ENCODE measurements at regions not wholly inside any gene's neighbourhood (a gene's known extent, or its start where the extent isn't known, plus 50 kb on each side); places are given as distances from the start of the nearest gene placed in this dataset.
"Not testable (repeated sequence)": the region's sequence is repeated elsewhere in the genome, so short reads cannot be mapped to it uniquely, and the experiment has no call there.

- ATAC-seq (no peak; the same call in 1 of the 2 replicates), DNase-seq (ENCODE audit: low spot score) (no peak)
- Mint-ChIP-seq H3K27me3 (ENCODE audit: low read depth) (peaks cover 3% of the 10 kb centered on the region), H3K4me3 (no peak overlapping the region), H3K27ac (no peak overlapping the region), H3K4me1 (peaks cover 9% of the 10 kb centered on the region), H3K36me3 (peaks cover 2% of the 10 kb centered on the region), H3K9me3 (peaks cover 16% of the 10 kb centered on the region)
- POLR2A ChIA-PET = no interaction called here
- CTCF ChIA-PET = no interaction called here
- TF ChIP-seq ZNF232 (CRISPR knock-in tag; IDR thresholded peaks at IDR 0.05) (no peak), MAX (CRISPR knock-in tag; IDR thresholded peaks at IDR 0.05) (no peak), HMGA2 (CRISPR knock-in tag; IDR thresholded peaks at IDR 0.05) (no peak), ZNF671 (CRISPR knock-in tag; IDR thresholded peaks at IDR 0.05) (no peak), E2F5 (CRISPR knock-in tag; IDR thresholded peaks at IDR 0.05) (no peak), JAZF1 (CRISPR knock-in tag; IDR thresholded peaks at IDR 0.05) (no peak), NFE2L1 (CRISPR knock-in tag; IDR thresholded peaks at IDR 0.05) (no peak), SMAD3 (CRISPR knock-in tag; IDR thresholded peaks at IDR 0.05; ENCODE audit: borderline replicate concordance) (no peak), ZNF396 (CRISPR knock-in tag; IDR thresholded peaks at IDR 0.05; ENCODE audit: borderline replicate concordance) (no peak), MYBL2 (CRISPR knock-in tag; IDR thresholded peaks at IDR 0.05) (no peak), ATF1 (CRISPR knock-in tag; IDR thresholded peaks at IDR 0.05) (no peak), SP1 (CRISPR knock-in tag; conservative IDR thresholded peaks at IDR 0.05) (no peak), OVOL2 (CRISPR knock-in tag; IDR thresholded peaks at IDR 0.05; ENCODE audit: borderline replicate concordance) (no peak), FOXK1 (CRISPR knock-in tag; IDR thresholded peaks at IDR 0.05) (no peak), ATF3 (CRISPR knock-in tag; conservative IDR thresholded peaks at IDR 0.05) (no peak)
Observed at GRCh38 chr5:171549274-171549673, 129.8 kb downstream of the FGF18 start.

GRCh38 chr5:171553817-171554216, 134.4 kb downstream of the FGF18 start:
- H3K36me3 Mint-ChIP-seq; H3K9me3 Mint-ChIP-seq; H3K27me3 Mint-ChIP-seq (ENCODE audit: low read depth); DNase-seq (ENCODE audit: low spot score); POLR2A ChIA-PET; H3K4me1 Mint-ChIP-seq; CTCF ChIA-PET; H3K27ac Mint-ChIP-seq; H3K4me3 Mint-ChIP-seq; ATAC-seq: not testable (repeated sequence)

- ChIA-PET POLR2A (no interaction called here), CTCF (no interaction called here)
- TF ChIP-seq MXD4 (CRISPR knock-in tag; IDR thresholded peaks at IDR 0.05; ENCODE audit: borderline replicate concordance) = no peak
- TF ChIP-seq SP1 (CRISPR knock-in tag; conservative IDR thresholded peaks at IDR 0.05) = no peak
- TF ChIP-seq MLX (CRISPR knock-in tag; IDR thresholded peaks at IDR 0.05) = no peak
- no peak for TF ChIP-seq E2F4 (CRISPR knock-in tag; IDR thresholded peaks at IDR 0.05; ENCODE audit: borderline replicate concordance, low read depth)
- no peak for TF ChIP-seq USF1 (CRISPR knock-in tag; IDR thresholded peaks at IDR 0.05)
- no peak for TF ChIP-seq ZNF263 (CRISPR knock-in tag; IDR thresholded peaks at IDR 0.05; ENCODE audit: low read depth)
- TF ChIP-seq GABPB1 (CRISPR knock-in tag; IDR thresholded peaks at IDR 0.05) = no peak
- TF ChIP-seq ZNF138 (CRISPR knock-in tag; conservative IDR thresholded peaks at IDR 0.05) = no peak
- no peak for TF ChIP-seq MYBL2 (CRISPR knock-in tag; IDR thresholded peaks at IDR 0.05)
- TF ChIP-seq CBFB (CRISPR knock-in tag; IDR thresholded peaks at IDR 0.05; ENCODE audit: low read depth) = no peak
- no peak for TF ChIP-seq ATF2 (CRISPR knock-in tag; IDR thresholded peaks at IDR 0.05; ENCODE audit: borderline replicate concordance, low read depth)
- no peak for TF ChIP-seq FOXP4 (CRISPR knock-in tag; IDR thresholded peaks at IDR 0.05)
- TF ChIP-seq ATF3 (CRISPR knock-in tag; conservative IDR thresholded peaks at IDR 0.05) = no peak
- Mint-ChIP-seq H3K27ac (no peak overlapping the region), H3K4me1 (peaks cover 3% of the 10 kb centered on the region; the same call in 1 of the 2 replicates), H3K4me3 (no peak overlapping the region), H3K9me3 (peaks cover 10% of the 10 kb centered on the region), H3K36me3 (peaks cover 2% of the 10 kb centered on the region), H3K27me3 (ENCODE audit: low read depth) (peaks cover 3% of the 10 kb centered on the region; the same call in 1 of the 2 replicates)
- DNase-seq (ENCODE audit: low spot score) (no peak), ATAC-seq (no peak)
Observed at GRCh38 chr5:171555160-171555559, 135.7 kb downstream of the FGF18 start.

Data from WTC11 (cell line).